WTC11 (cell line): ENCODE measurements at regions not wholly inside any gene's neighbourhood (a gene's known extent, or its start where the extent isn't known, plus 50 kb on each side); places are given as distances from the start of the nearest gene placed in this dataset.
"Not testable (repeated sequence)": the region's sequence is repeated elsewhere in the genome, so short reads cannot be mapped to it uniquely, and the experiment has no call there.

Source experiments
- ATAC-seq: fragments of 200-7000 bp; cut with Tn5 transposase; 2 replicates; pipeline ENCODE4 v1.10.0; 2021; ENCODE audit warnings: mild to moderate bottlenecking, moderate library complexity
- CTCF ChIA-PET: fragments of 300-600 bp; sonication (Branson Sonifier 250); formaldehyde crosslinking; loops from one replicate; lab custom pipeline; 2021; ENCODE audit warnings: antibody characterized with exemption; lab: Charles Lee
- POLR2A ChIA-PET: fragments of 350-600 bp; sonication (Branson Sonifier 250); formaldehyde crosslinking; loops from one replicate; lab custom pipeline; 2021; ENCODE audit warnings: antibody characterized with exemption; lab: Charles Lee
- DNase-seq: peaks from one replicate; pipeline ENCODE4 v3.0.0; 2021; ENCODE audit warnings: low spot score
- H3K27ac Mint-ChIP-seq: 2 replicates; pipeline ENCODE4 v1.8.0; 2021; ENCODE audit warnings: mixed read lengths
- H3K27me3 Mint-ChIP-seq: 2 replicates; pipeline ENCODE4 v1.8.0; 2021; ENCODE audit warnings: low read depth, mild to moderate bottlenecking, moderate library complexity, mixed read lengths
- H3K36me3 Mint-ChIP-seq: 2 replicates; pipeline ENCODE4 v1.8.0; 2021; ENCODE audit warnings: mixed read lengths
- H3K4me1 Mint-ChIP-seq: 2 replicates; pipeline ENCODE4 v1.8.0; 2022; ENCODE audit warnings: mixed read lengths
- H3K4me3 Mint-ChIP-seq: 2 replicates; pipeline ENCODE4 v1.8.0; 2021; ENCODE audit warnings: mild to moderate bottlenecking, moderate library complexity, mixed read lengths
- H3K9me3 Mint-ChIP-seq: 2 replicates; pipeline ENCODE4 v1.8.0; 2021; ENCODE audit warnings: mixed read lengths
- ATF2 ChIP-seq: sonication (generic); formaldehyde crosslinking; IDR thresholded peaks from 2 replicates; pipeline ENCODE4 v1.8.1; 2022; ENCODE audit warnings: low read depth, missing genetic modification reagents, borderline replicate concordance
- CREB1 ChIP-seq: sonication (generic); formaldehyde crosslinking; IDR thresholded peaks from 2 replicates; pipeline ENCODE4 v1.8.0; 2023; ENCODE audit warnings: mild to moderate bottlenecking, missing genetic modification reagents
- CREM ChIP-seq: sonication (generic); formaldehyde crosslinking; IDR thresholded peaks from 2 replicates; pipeline ENCODE4 v1.8.1; 2022; ENCODE audit warnings: mild to moderate bottlenecking, missing genetic modification reagents, moderate library complexity
- ELF4 ChIP-seq: sonication (generic); formaldehyde crosslinking; IDR thresholded peaks from 2 replicates; pipeline ENCODE4 v1.8.1; 2022; ENCODE audit warnings: low read depth, mild to moderate bottlenecking, moderate library complexity, missing genetic modification reagents
- FOXK1 ChIP-seq: sonication (generic); formaldehyde crosslinking; IDR thresholded peaks from 2 replicates; pipeline ENCODE4 v1.8.0; 2022; ENCODE audit warnings: mild to moderate bottlenecking, moderate library complexity, missing genetic modification reagents
- RORB ChIP-seq: fragments of 250-450 bp; sonication (Bioruptor Pico); IDR thresholded peaks from 2 replicates; pipeline ENCODE4 v1.9.0; 2021; ENCODE audit warnings: mild to moderate bottlenecking
- TEAD4 ChIP-seq: sonication (generic); formaldehyde crosslinking; IDR thresholded peaks from 2 replicates; pipeline ENCODE4 v1.8.0; 2022; ENCODE audit warnings: mild to moderate bottlenecking, missing genetic modification reagents
- TP53 ChIP-seq: sonication (generic); formaldehyde crosslinking; IDR thresholded peaks from 2 replicates; pipeline ENCODE4 v1.8.1; 2023; ENCODE audit warnings: mild to moderate bottlenecking, missing genetic modification reagents
- ZNF121 ChIP-seq: sonication (generic); formaldehyde crosslinking; IDR thresholded peaks from 2 replicates; pipeline ENCODE4 v1.8.0; 2023; ENCODE audit warnings: missing genetic modification reagents
- ZNF138 ChIP-seq: sonication (generic); formaldehyde crosslinking; conservative IDR thresholded peaks from 2 replicates; pipeline ENCODE4 v1.8.1; 2022; ENCODE audit warnings: mild to moderate bottlenecking, moderate library complexity, missing genetic modification reagents
- ZNF219 ChIP-seq: sonication (generic); formaldehyde crosslinking; IDR thresholded peaks from 2 replicates; pipeline ENCODE4 v1.8.0; 2023; ENCODE audit warnings: missing genetic modification reagents, mild to moderate bottlenecking, borderline replicate concordance
- ZNF416 ChIP-seq: fragments of 250-450 bp; sonication (Bioruptor Pico); IDR thresholded peaks from 2 replicates; pipeline ENCODE4 v1.9.0; 2021; ENCODE audit warnings: mild to moderate bottlenecking, inconsistent platforms
- ZNF423 ChIP-seq: fragments of 250-450 bp; sonication (Bioruptor Pico); IDR thresholded peaks from 2 replicates; pipeline ENCODE4 v2.1.2; 2022; ENCODE audit warnings: mild to moderate bottlenecking, moderate library complexity
- ZNF425 ChIP-seq: fragments of 250-450 bp; sonication (Bioruptor Pico); conservative IDR thresholded peaks from 2 replicates; pipeline ENCODE4 v1.9.0; 2021; ENCODE audit warnings: mild to moderate bottlenecking
- TF ChIP-seq, protein P1 (sequence below): sonication (generic); formaldehyde crosslinking; IDR thresholded peaks from 2 replicates; pipeline ENCODE4 v1.8.0; 2022; ENCODE audit warnings: mild to moderate bottlenecking, missing genetic modification reagents
- TF ChIP-seq, protein P2 (sequence below): sonication (generic); formaldehyde crosslinking; IDR thresholded peaks from 2 replicates; pipeline ENCODE4 v1.8.1; 2023; ENCODE audit warnings: mild to moderate bottlenecking, moderate library complexity, missing genetic modification reagents
- TF ChIP-seq, protein P3 (sequence below): sonication (generic); formaldehyde crosslinking; IDR thresholded peaks from 2 replicates; pipeline ENCODE4 v1.8.1; 2023; ENCODE audit warnings: mild to moderate bottlenecking, missing genetic modification reagents, moderate library complexity
- TF ChIP-seq, protein P4 (sequence below): sonication (generic); formaldehyde crosslinking; IDR thresholded peaks from 2 replicates; pipeline ENCODE4 v1.8.1; 2023; ENCODE audit warnings: mild to moderate bottlenecking, missing genetic modification reagents, borderline replicate concordance

DNA sequence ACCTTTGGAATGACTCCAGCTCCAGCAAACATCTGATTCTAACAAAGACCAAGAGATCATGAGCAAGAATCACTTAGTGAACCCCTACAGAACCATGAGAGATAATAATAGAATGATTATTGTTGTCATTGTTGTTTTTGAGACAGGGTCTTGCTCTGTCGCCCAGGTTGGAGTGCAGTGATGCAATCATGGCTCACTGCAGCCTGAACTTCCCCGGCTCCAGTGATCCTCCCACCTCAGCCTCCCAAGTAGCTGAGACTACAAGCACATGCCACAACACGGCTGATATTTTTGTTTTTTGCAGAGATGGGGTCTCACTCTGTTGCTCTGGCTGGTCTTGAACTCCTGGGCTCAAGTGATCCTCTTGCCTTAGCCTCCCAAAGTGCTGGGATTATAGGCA, 69.4 kb upstream of the LYRM9 start:
- ATAC-seq, CTCF ChIA-PET, H3K36me3 Mint-ChIP-seq, H3K27me3 Mint-ChIP-seq, H3K9me3 Mint-ChIP-seq, DNase-seq, H3K27ac Mint-ChIP-seq, H3K4me3 Mint-ChIP-seq: not testable (repeated sequence)
- peak; percentile 67; the same call in 1 of the 2 replicates for TF ChIP-seq ZNF121 (CRISPR knock-in tag)
- POLR2A ChIA-PET: interaction anchor here (1.2 kb wide), 1 partner anchor 11 kb away, joined by 3 read pairs; no protein-coding TSS in a partner anchor
- peaks cover 36% of the 10 kb centered on the region for H3K4me1 Mint-ChIP-seq

DNA sequence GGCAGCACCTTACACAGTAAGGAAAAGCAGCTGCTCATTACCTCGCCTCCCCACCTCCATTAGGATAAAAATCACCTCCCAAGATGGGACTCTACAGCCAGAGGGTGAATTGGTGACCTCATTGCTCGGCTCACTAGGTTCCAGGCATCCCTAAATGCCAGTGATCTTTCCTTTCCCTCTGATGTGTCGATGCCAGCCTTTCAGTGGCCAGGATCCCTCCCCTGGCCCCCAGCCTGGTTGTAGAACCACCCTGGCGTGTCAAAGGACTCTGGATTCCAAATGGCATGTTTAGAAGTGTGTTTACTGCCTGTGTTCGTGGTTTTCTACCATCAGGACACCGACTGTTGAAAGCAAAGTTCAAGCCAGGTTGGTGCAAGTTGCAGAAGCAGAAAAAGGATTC, 72.1 kb upstream of the LYRM9 start:
- ATAC-seq (no peak), DNase-seq (no peak)
- Mint-ChIP-seq H3K9me3 (no peaks in the 10 kb centered on the region), H3K36me3 (no peaks in the 10 kb centered on the region), H3K4me3 (no peak overlapping the region), H3K27ac (no peak overlapping the region), H3K4me1 (peaks cover 16% of the 10 kb centered on the region), H3K27me3 (no peaks in the 10 kb centered on the region; the same call in 1 of the 2 replicates)
- TF ChIP-seq CREB1 (CRISPR knock-in tag) (no peak), ZNF425 (CRISPR knock-in tag) (no peak), ELF4 (CRISPR knock-in tag) (no peak), ZNF219 (CRISPR knock-in tag) (no peak), TEAD4 (CRISPR knock-in tag) (no peak), ZNF138 (CRISPR knock-in tag) (no peak), FOXK1 (CRISPR knock-in tag) (no peak), ZNF423 (CRISPR knock-in tag) (no peak), CREM (CRISPR knock-in tag) (no peak), TP53 (no peak), ATF2 (no peak), RORB (CRISPR knock-in tag) (no peak), ZNF416 (CRISPR knock-in tag) (no peak)
- TF ChIP-seq, protein P1, sequence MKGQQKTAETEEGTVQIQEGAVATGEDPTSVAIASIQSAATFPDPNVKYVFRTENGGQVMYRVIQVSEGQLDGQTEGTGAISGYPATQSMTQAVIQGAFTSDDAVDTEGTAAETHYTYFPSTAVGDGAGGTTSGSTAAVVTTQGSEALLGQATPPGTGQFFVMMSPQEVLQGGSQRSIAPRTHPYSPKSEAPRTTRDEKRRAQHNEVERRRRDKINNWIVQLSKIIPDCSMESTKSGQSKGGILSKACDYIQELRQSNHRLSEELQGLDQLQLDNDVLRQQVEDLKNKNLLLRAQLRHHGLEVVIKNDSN (CRISPR knock-in tag): no peak
- TF ChIP-seq, protein P2, sequence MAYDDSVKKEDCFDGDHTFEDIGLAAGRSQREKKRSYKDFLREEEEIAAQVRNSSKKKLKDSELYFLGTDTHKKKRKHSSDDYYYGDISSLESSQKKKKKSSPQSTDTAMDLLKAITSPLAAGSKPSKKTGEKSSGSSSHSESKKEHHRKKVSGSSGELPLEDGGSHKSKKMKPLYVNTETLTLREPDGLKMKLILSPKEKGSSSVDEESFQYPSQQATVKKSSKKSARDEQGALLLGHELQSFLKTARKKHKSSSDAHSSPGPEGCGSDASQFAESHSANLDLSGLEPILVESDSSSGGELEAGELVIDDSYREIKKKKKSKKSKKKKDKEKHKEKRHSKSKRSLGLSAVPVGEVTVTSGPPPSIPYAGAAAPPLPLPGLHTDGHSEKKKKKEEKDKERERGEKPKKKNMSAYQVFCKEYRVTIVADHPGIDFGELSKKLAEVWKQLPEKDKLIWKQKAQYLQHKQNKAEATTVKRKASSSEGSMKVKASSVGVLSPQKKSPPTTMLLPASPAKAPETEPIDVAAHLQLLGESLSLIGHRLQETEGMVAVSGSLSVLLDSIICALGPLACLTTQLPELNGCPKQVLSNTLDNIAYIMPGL: no peak
- TF ChIP-seq, protein P3, sequence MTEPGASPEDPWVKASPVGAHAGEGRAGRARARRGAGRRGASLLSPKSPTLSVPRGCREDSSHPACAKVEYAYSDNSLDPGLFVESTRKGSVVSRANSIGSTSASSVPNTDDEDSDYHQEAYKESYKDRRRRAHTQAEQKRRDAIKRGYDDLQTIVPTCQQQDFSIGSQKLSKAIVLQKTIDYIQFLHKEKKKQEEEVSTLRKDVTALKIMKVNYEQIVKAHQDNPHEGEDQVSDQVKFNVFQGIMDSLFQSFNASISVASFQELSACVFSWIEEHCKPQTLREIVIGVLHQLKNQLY: no peak
- TF ChIP-seq, protein P4, sequence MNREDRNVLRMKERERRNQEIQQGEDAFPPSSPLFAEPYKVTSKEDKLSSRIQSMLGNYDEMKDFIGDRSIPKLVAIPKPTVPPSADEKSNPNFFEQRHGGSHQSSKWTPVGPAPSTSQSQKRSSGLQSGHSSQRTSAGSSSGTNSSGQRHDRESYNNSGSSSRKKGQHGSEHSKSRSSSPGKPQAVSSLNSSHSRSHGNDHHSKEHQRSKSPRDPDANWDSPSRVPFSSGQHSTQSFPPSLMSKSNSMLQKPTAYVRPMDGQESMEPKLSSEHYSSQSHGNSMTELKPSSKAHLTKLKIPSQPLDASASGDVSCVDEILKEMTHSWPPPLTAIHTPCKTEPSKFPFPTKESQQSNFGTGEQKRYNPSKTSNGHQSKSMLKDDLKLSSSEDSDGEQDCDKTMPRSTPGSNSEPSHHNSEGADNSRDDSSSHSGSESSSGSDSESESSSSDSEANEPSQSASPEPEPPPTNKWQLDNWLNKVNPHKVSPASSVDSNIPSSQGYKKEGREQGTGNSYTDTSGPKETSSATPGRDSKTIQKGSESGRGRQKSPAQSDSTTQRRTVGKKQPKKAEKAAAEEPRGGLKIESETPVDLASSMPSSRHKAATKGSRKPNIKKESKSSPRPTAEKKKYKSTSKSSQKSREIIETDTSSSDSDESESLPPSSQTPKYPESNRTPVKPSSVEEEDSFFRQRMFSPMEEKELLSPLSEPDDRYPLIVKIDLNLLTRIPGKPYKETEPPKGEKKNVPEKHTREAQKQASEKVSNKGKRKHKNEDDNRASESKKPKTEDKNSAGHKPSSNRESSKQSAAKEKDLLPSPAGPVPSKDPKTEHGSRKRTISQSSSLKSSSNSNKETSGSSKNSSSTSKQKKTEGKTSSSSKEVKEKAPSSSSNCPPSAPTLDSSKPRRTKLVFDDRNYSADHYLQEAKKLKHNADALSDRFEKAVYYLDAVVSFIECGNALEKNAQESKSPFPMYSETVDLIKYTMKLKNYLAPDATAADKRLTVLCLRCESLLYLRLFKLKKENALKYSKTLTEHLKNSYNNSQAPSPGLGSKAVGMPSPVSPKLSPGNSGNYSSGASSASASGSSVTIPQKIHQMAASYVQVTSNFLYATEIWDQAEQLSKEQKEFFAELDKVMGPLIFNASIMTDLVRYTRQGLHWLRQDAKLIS (CRISPR knock-in tag): no peak
- ChIA-PET CTCF (interaction anchor here (1.1 kb wide), 1 partner anchor 16 kb away, joined by 3 read pairs; no protein-coding TSS in a partner anchor), POLR2A (no interaction called here)
